LNCaP clone FGC (cell line): ENCODE measurements at regions not wholly inside any gene's neighbourhood (a gene's known extent, or its start where the extent isn't known, plus 50 kb on each side); places are given as distances from the start of the nearest gene placed in this dataset.

Experiments
- DNase-seq: peaks from one replicate; pipeline ENCODE4 v3.0.0-alpha.2; 2011; ENCODE audit warnings: low read depth
- H3K4me3 ChIP-seq: 2 replicates; pipeline ENCODE4 v1.5.1; 2011; ENCODE audit warnings: mild to moderate bottlenecking, low read depth, low read length, control low read depth
- TF ChIP-seq, protein P1 (sequence below): IDR thresholded peaks from 2 replicates; pipeline ENCODE4 v1.5.1; 2012; ENCODE audit warnings: mild to moderate bottlenecking; ENCODE audit not compliant: control insufficient read depth, insufficient read depth; ENCODE audit errors: extremely low read depth

DNA sequence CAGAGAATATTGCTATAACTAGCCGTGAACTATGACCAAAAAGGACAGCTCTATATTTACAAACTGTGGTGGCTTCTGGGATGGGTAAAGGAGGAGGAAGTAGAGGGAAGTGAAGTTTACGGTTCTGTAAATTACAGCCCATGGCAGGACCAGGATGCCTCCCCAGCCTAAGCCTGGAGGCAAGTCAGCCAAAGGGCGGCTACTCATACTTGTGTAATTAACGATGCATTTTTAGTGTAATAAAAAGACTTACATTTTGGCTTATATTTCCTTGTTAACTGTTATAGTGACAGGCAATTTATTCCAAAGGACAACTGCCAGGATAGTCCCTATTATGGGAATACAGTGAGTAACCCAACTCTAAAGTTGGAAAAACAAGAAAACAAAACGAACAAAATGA is 139.9 kb upstream of the OTUD4 start:
- DNase-seq, result no peak
- TF ChIP-seq, protein P1, sequence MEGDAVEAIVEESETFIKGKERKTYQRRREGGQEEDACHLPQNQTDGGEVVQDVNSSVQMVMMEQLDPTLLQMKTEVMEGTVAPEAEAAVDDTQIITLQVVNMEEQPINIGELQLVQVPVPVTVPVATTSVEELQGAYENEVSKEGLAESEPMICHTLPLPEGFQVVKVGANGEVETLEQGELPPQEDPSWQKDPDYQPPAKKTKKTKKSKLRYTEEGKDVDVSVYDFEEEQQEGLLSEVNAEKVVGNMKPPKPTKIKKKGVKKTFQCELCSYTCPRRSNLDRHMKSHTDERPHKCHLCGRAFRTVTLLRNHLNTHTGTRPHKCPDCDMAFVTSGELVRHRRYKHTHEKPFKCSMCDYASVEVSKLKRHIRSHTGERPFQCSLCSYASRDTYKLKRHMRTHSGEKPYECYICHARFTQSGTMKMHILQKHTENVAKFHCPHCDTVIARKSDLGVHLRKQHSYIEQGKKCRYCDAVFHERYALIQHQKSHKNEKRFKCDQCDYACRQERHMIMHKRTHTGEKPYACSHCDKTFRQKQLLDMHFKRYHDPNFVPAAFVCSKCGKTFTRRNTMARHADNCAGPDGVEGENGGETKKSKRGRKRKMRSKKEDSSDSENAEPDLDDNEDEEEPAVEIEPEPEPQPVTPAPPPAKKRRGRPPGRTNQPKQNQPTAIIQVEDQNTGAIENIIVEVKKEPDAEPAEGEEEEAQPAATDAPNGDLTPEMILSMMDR, result no peak
- H3K4me3 ChIP-seq, result no peak overlapping the region

DNA sequence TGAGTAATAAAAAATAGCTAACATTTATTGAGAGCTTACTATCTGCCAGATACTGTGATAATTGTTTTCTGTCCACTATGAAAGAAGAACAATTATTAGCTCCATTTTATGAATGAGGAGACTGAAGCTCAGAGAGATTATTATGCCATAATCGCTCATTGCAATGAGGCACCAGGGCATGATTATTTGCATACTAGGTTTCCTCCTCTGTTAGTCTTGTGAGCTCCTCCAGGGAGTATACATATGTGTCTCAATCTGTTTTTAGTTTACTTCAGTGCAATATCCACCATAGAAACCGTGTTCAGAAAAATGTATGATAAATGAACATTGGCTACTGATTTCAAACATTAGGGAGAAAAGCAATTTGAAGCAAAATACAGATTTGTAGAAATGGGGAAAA is 139.4 kb upstream of the OTUD4 start:
- TF ChIP-seq, protein P1, result no peak
- DNase-seq, result no peak
- no peak overlapping the region for H3K4me3 ChIP-seq

DNA sequence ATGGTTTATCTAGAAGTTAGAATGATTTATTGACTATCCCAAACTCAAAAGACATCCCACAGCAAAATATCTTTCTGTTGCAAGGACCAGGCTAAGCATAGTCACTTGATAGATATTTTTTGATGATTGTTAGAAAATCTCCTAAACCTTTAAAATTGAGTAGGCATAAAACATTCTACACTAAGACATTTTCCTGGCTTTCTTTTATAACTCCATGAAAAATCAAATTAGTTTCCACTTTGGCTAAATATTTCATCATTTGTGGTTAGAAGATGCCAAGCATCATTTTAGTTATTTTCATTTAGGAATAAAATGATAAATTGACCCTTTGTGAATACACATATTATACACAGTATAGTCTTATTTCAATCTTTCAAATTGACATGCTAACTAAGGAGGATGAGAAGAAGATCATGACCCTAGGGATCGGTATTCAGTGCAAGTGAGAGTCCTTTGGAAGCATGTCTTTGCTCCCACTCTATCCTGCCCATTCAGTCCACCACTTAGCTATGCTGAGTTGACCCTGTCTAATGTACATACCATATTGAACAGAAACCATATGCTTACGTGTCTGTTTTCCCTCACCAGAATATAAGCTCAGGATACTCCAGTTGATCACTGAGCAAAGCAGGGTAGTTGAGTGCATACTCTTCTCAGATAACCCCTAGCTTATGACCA is 136.6 kb upstream of the OTUD4 start:
- TF ChIP-seq, protein P1, result no peak
- no peak overlapping the region for H3K4me3 ChIP-seq
- no peak for DNase-seq

DNA sequence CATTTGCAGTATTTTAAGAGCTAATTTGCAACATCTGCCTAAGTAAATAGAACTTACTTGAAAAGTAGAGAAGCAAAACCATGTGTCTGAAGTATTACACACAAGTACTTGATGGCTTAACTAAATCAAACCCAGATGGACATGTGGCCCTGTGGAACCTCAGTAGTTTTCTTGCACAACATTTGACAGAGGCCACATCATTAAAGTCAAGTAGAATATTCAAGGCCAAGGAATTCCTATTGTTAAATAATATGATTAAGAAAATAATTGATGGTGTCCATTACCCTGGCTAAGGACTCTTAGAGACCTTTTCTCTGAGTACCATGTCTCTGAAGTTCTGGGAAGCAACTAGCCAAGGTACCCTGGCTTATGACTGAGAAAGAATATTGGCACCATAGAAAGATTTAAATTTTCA is 135.4 kb upstream of the OTUD4 start:
- DNase-seq, result no peak
- TF ChIP-seq, protein P1, result no peak

DNA sequence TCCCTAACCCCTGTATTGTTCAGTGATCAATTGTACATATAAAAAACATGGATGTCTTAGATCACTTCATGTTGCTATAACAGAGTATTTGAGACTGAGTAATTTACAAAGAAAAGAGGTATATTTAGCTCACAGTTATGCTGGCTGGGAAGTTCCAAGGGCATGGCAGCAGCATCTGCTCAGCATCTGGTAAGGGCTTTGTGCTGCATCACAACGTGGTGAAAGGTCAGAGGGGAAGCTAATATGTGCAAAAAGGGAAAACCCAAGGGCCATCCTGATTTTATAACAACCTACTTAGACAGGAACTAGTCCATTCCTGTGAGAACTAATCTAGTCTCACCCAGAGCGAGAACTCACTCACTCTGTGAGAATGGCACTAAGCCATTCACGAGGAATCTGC is 128.2 kb upstream of the OTUD4 start:
- no peak overlapping the region for H3K4me3 ChIP-seq
- no peak for DNase-seq
- TF ChIP-seq, protein P1, result no peak

More for the DNA sequence above, 135.4 kb upstream of the OTUD4 start:
- no peak overlapping the region for H3K4me3 ChIP-seq

DNA sequence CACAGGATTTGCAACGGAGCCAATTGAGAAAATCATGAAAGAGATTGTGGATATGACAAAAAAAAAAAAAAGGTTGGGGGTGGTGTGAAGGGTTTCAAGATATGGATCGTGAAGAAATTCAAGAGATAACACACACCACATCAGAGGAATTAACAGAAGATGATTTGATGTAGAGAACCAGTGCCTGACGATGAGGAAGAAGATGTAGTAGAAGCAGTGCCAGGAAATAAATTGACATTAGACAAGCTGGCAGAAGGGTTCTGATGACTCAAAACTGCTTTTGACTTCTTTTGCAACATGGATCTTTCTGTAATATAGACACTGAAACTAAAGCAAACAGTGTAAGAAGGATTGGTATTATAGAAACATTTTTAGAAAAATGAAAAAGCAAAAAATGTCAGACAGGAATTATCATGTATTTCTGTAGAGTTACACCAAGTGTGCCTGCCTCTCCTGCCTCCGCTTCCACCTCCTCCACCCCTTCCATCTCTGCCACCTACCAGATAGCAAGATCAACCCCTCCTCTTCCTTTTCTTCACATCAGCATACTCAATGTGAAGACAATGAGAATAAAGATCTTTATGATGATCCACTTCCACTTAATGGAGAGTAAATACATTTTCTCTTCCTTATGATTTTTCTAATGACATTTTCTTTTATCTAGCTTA is 127.5 kb upstream of the OTUD4 start:
- TF ChIP-seq, protein P1, result no peak
- DNase-seq, result no peak
- no peak overlapping the region for H3K4me3 ChIP-seq
